ENCODE measurements at regions not wholly inside any gene's neighbourhood (a gene's known extent, or its start where the extent isn't known, plus 50 kb on each side); places are given as distances from the start of the nearest gene placed in this dataset.

DNA sequence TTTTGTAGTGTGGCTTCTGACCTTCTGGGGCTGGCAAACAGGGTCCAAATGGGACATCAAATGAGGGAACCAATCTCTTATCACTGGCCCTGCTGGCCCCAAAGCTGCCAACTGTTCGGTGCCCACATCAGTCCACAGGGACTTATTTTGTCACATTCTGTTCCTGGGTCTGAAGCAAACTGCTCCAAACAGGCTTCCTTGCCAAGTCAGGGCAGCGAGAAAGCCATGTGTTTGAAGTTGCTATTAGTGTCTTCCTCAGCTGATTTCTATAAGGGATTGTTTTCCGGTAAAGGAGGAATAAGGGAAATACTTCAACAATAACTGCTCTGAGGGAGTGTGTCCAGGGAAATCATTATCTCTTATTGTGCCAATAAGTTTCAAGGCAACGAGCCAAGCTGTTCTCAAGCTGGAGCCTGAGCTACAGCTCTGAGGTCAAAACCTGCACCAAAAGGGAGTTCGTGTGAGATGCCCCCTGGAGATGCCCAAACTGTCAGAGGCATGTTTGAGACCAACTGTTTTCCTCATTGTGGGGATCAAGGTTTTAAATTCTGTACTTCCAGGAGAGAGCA is 381.4 kb upstream of the PROX1 start:
- TF ChIP-seq, protein P1, sequence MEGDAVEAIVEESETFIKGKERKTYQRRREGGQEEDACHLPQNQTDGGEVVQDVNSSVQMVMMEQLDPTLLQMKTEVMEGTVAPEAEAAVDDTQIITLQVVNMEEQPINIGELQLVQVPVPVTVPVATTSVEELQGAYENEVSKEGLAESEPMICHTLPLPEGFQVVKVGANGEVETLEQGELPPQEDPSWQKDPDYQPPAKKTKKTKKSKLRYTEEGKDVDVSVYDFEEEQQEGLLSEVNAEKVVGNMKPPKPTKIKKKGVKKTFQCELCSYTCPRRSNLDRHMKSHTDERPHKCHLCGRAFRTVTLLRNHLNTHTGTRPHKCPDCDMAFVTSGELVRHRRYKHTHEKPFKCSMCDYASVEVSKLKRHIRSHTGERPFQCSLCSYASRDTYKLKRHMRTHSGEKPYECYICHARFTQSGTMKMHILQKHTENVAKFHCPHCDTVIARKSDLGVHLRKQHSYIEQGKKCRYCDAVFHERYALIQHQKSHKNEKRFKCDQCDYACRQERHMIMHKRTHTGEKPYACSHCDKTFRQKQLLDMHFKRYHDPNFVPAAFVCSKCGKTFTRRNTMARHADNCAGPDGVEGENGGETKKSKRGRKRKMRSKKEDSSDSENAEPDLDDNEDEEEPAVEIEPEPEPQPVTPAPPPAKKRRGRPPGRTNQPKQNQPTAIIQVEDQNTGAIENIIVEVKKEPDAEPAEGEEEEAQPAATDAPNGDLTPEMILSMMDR (IDR thresholded peaks at IDR 0.05 in 4 of 5, conservative IDR thresholded peaks at IDR 0.05 in 1 of 5): no peak
- TF ChIP-seq POLR2A (IDR thresholded peaks at IDR 0.05): no peak
